ENCODE measurements at regions not wholly inside any gene's neighbourhood (a gene's known extent, or its start where the extent isn't known, plus 50 kb on each side); places are given as distances from the start of the nearest gene placed in this dataset.

GRCh38 chr5:108670591-108671289 is 77.0 kb upstream of the FER start:
- no peak for TF ChIP-seq CTCF (IDR thresholded peaks at IDR 0.05; ENCODE audit: insufficient read depth, low read length, poor library complexity, severe bottlenecking)
- TF ChIP-seq EZH2phosphoT487 (conservative IDR thresholded peaks at IDR 0.05; ENCODE audit: low read length): no peak

Measured in SU-DHL-6 (cell line).